Keratinocyte (primary cell): ENCODE measurements at regions not wholly inside any gene's neighbourhood (a gene's known extent, or its start where the extent isn't known, plus 50 kb on each side); places are given as distances from the start of the nearest gene placed in this dataset.

ENCODE experiments used
- CTCF ChIP-seq, 3 experiments: IDR thresholded peaks in 1 of 3; conservative IDR thresholded peaks in 1 of 3; optimal IDR thresholded peaks in 1 of 3; 2 replicates in 2 of 3; 3 replicates in 1 of 3; pipeline versions ENCODE3 to v1.5.1; 2011; ENCODE audit warnings: low read length in 3 of 3, mild to moderate bottlenecking in 3 of 3, moderate library complexity in 2 of 3, control low read depth in 1 of 3, inconsistent platforms in 1 of 3; ENCODE audit not compliant: insufficient read depth in 2 of 3; ENCODE audit errors: extremely low read depth in 1 of 3
- EZH2 ChIP-seq: IDR thresholded peaks from one replicate; pipeline ENCODE4 v1.6.1; 2012; ENCODE audit warnings: inconsistent platforms, mild to moderate bottlenecking, low read length, moderate library complexity

DNA sequence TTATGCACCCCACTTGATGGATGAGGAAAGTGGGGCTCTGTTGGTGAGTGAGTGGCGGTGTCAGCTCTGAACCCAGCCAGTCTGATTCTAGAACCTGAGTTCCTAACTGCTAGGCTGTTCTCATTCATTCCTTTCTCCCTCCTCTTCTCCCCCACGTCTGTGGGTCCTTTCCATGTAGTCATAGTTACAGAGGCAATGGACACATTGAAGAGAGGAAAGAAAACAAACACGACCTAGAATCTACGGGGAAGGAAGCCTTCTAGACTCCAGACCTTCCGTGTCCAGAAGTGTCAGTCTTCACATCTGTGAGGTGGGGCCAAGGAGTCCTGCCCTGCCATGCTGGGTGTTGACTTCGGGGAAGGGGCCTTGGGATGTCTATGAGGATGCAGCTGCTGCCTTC is 115.8 kb upstream of the WNT4 start:
- TF ChIP-seq CTCF (optimal IDR thresholded peaks at IDR 0.05 in 1 of 3, IDR thresholded peaks at IDR 0.05 in 1 of 3, conservative IDR thresholded peaks at IDR 0.05 in 1 of 3; ENCODE audit: extremely low read depth in 1 of 3, insufficient read depth in 2 of 3, low read length in 3 of 3) (no peak), EZH2 (no peak)
